ENCODE measurements at regions not wholly inside any gene's neighbourhood (a gene's known extent, or its start where the extent isn't known, plus 50 kb on each side); places are given as distances from the start of the nearest gene placed in this dataset.

GRCh38 chr11:41866525-41866924, 407.1 kb upstream of the LRRC4C start:
- TF ChIP-seq MYC (IDR thresholded peaks at IDR 0.05; ENCODE audit: low read depth, low read length) (no peak), POLR2AphosphoS5 (IDR thresholded peaks at IDR 0.05; ENCODE audit: insufficient read depth, low read depth, low read length) (no peak), GATA2 (IDR thresholded peaks at IDR 0.05; ENCODE audit: insufficient read depth, insufficient read length, low read depth, low read length) (no peak), CTCF (IDR thresholded peaks at IDR 0.05; ENCODE audit: extremely low read depth in 1 of 2, insufficient read depth in 1 of 2, low read depth in 1 of 2, low read length in 2 of 2) (no peak), POLR2A (IDR thresholded peaks at IDR 0.05; ENCODE audit: low read depth, low read length) (no peak), JUN (IDR thresholded peaks at IDR 0.05; ENCODE audit: borderline replicate concordance, insufficient read depth, insufficient read length, low read depth) (no peak), FOS (IDR thresholded peaks at IDR 0.05; ENCODE audit: borderline replicate concordance, insufficient read depth, low read length) (no peak), MAX (IDR thresholded peaks at IDR 0.05; ENCODE audit: insufficient read depth, insufficient read length) (no peak), EZH2 (IDR thresholded peaks at IDR 0.05; ENCODE audit: borderline replicate concordance, low read depth, low read length, severe bottlenecking) (no peak)
- no peak overlapping the region for H3K4me3 ChIP-seq (replicated peaks in 1 of 3; ENCODE audit: insufficient read depth in 1 of 3, low read depth in 1 of 3, low read length in 3 of 3)
- H3K4me2 ChIP-seq (ENCODE audit: insufficient read depth, low read length): no peak overlapping the region
- dilution Hi-C loops (cut with MboI; ENCODE audit: extremely low pct_ligation_motif_present, low sequenced_read_pairs): no loop called here
- no peaks in the 10 kb centered on the region for H3K4me1 ChIP-seq (ENCODE audit: control insufficient read depth, extremely low read depth, insufficient read depth, low read length)
- no peaks in the 10 kb centered on the region for H3K36me3 ChIP-seq (ENCODE audit: control insufficient read depth in 2 of 2, extremely low read depth in 1 of 2, insufficient read depth in 2 of 2, low read length in 2 of 2)
- POLR2A ChIA-PET: no interaction called here
- H3K27ac ChIP-seq (ENCODE audit: insufficient read depth, low read depth, low read length): no peak overlapping the region
- no peak overlapping the region for H3K9ac ChIP-seq (replicated peaks; ENCODE audit: extremely low read depth, insufficient read depth, low read length)
- H3K79me2 ChIP-seq (ENCODE audit: control insufficient read depth, insufficient read depth, low read length): no peaks in the 10 kb centered on the region
- intact Hi-C loops (cut with micrococcal nuclease): no loop called here
- CTCF ChIA-PET: no interaction called here
- no peaks in the 10 kb centered on the region for H3K27me3 ChIP-seq (ENCODE audit: control insufficient read depth in 2 of 2, insufficient read depth in 2 of 2, low read length in 2 of 2)
- H4K20me1 ChIP-seq (replicated peaks; ENCODE audit: control insufficient read depth, extremely low read depth, insufficient read depth, low read length): no peaks in the 10 kb centered on the region
- DNase-seq (ENCODE audit: low read depth, low spot score): no peak
- H3K9me1 ChIP-seq (replicated peaks; ENCODE audit: control insufficient read depth, extremely low read depth, insufficient read depth, low read length): no peaks in the 10 kb centered on the region
- H3K9me3 ChIP-seq (replicated peaks; ENCODE audit: control insufficient read depth, insufficient read depth, low read length): no peaks in the 10 kb centered on the region
- H2AFZ ChIP-seq (ENCODE audit: low read depth, low read length): no peak overlapping the region
- FAIRE-seq: no peak
- no TSS peak for BruUV-seq (replicated peaks)

Data from endothelial cell of umbilical vein (primary cell).